H9 (cell line): ENCODE measurements at regions not wholly inside any gene's neighbourhood (a gene's known extent, or its start where the extent isn't known, plus 50 kb on each side); places are given as distances from the start of the nearest gene placed in this dataset.

ENCODE experiments used
- DNase-seq: peaks from one replicate; pipeline ENCODE4 v3.0.0-alpha.2; 2017
- H2AFZ ChIP-seq: one replicate; pipeline ENCODE4 v1.6.1; 2013; ENCODE audit warnings: mild to moderate bottlenecking, low read length, control low read depth, moderate library complexity
- H2AK5ac ChIP-seq: 2 replicates; pipeline ENCODE4 v1.6.1; 2013; ENCODE audit warnings: low read length, control low read depth, mixed read lengths; ENCODE audit not compliant: insufficient read length
- H2BK120ac ChIP-seq: one replicate; pipeline ENCODE4 v1.6.1; 2013; ENCODE audit warnings: low read depth, mild to moderate bottlenecking, low read length, control low read depth, inconsistent platforms; ENCODE audit not compliant: poor library complexity, severe bottlenecking
- H2BK12ac ChIP-seq: 2 replicates; pipeline ENCODE4 v1.6.1; 2013; ENCODE audit warnings: low read length, control low read depth, mixed read lengths, low read depth; ENCODE audit not compliant: insufficient read length
- H2BK15ac ChIP-seq: 2 replicates; pipeline ENCODE4 v1.6.1; 2013; ENCODE audit warnings: low read depth, low read length, control low read depth
- H2BK20ac ChIP-seq: one replicate; pipeline ENCODE4 v1.6.1; 2013; ENCODE audit warnings: low read depth, mild to moderate bottlenecking, low read length, control low read depth, inconsistent platforms; ENCODE audit not compliant: poor library complexity, severe bottlenecking
- H2BK5ac ChIP-seq: 2 replicates; pipeline ENCODE4 v1.6.1; 2013; ENCODE audit warnings: low read length, control low read depth, mixed read lengths; ENCODE audit not compliant: insufficient read length
- H3K14ac ChIP-seq: 2 replicates; pipeline ENCODE4 v1.6.1; 2013; ENCODE audit warnings: low read length, control low read depth; ENCODE audit not compliant: insufficient read depth
- H3K18ac ChIP-seq: 2 replicates; pipeline ENCODE4 v1.6.1; 2013; ENCODE audit warnings: low read depth, mild to moderate bottlenecking, mixed read lengths, low read length, control low read depth; ENCODE audit not compliant: insufficient read length
- H3K23ac ChIP-seq: 2 replicates; pipeline ENCODE4 v1.6.1; 2013; ENCODE audit warnings: low read length, control low read depth, mixed read lengths, low read depth; ENCODE audit not compliant: insufficient read length
- H3K23me2 ChIP-seq: 2 replicates; pipeline ENCODE4 v1.6.1; 2013; ENCODE audit warnings: low read depth, mild to moderate bottlenecking, mixed read lengths, low read length, control low read depth; ENCODE audit not compliant: insufficient read length, poor library complexity, severe bottlenecking
- H3K27ac ChIP-seq: 2 replicates; pipeline ENCODE4 v1.5.1; 2013; ENCODE audit warnings: low read length, control low read depth, mixed read lengths, low read depth; ENCODE audit not compliant: insufficient read length
- H3K27me3 ChIP-seq: 2 replicates; pipeline ENCODE4 v1.6.1; 2013; ENCODE audit warnings: low read length, control low read depth, inconsistent platforms; ENCODE audit not compliant: insufficient read depth
- H3K4ac ChIP-seq: 2 replicates; pipeline ENCODE4 v1.6.1; 2013; ENCODE audit warnings: low read depth, mild to moderate bottlenecking, control low read depth, inconsistent platforms, low read length, moderate library complexity
- H3K4me1 ChIP-seq: 2 replicates; pipeline ENCODE4 v1.6.1; 2013; ENCODE audit warnings: low read length, control low read depth, inconsistent platforms; ENCODE audit not compliant: insufficient read depth
- H3K4me2 ChIP-seq: 2 replicates; pipeline ENCODE4 v1.6.1; 2013; ENCODE audit warnings: low read length, control low read depth, mixed read lengths; ENCODE audit not compliant: insufficient read length, insufficient read depth
- H3K56ac ChIP-seq: 2 replicates; pipeline ENCODE4 v1.6.1; 2013; ENCODE audit warnings: low read depth, mild to moderate bottlenecking, mixed read lengths, low read length, control low read depth; ENCODE audit not compliant: insufficient read length
- H3K79me1 ChIP-seq: 2 replicates; pipeline ENCODE4 v1.6.1; 2013; ENCODE audit warnings: low read depth, mild to moderate bottlenecking, moderate library complexity, low read length, control low read depth, inconsistent platforms; ENCODE audit not compliant: insufficient read depth, poor library complexity, severe bottlenecking
- H3K79me2 ChIP-seq: 2 replicates; pipeline ENCODE4 v1.6.1; 2013; ENCODE audit warnings: low read length, control low read depth, inconsistent platforms; ENCODE audit not compliant: insufficient read depth
- H3K9ac ChIP-seq: 2 replicates; pipeline ENCODE4 v1.6.1; 2013; ENCODE audit warnings: low read length, control low read depth, mixed read lengths; ENCODE audit not compliant: insufficient read length; ENCODE audit errors: extremely low read depth
- H3K9me3 ChIP-seq: one replicate; pipeline ENCODE4 v1.6.1; 2013; ENCODE audit warnings: low read depth, low read length, inconsistent platforms; ENCODE audit not compliant: control insufficient read depth
- H3T11ph ChIP-seq: one replicate; pipeline ENCODE4 v1.6.1; 2013; ENCODE audit warnings: mild to moderate bottlenecking, low read length, control low read depth, inconsistent platforms
- H4K20me1 ChIP-seq: one replicate; pipeline ENCODE4 v1.6.1; 2013; ENCODE audit not compliant: control insufficient read depth, insufficient read length, insufficient read depth
- H4K5ac ChIP-seq: 2 replicates; pipeline ENCODE4 v1.6.1; 2013; ENCODE audit warnings: low read depth, mild to moderate bottlenecking, mixed read lengths, low read length, control low read depth; ENCODE audit not compliant: insufficient read length
- H4K8ac ChIP-seq: replicated peaks from 2 replicates; pipeline ENCODE4 v1.6.1; 2013; ENCODE audit warnings: low read length, control low read depth, mixed read lengths, low read depth; ENCODE audit not compliant: insufficient read length
- H4K91ac ChIP-seq: 2 replicates; pipeline ENCODE4 v1.6.1; 2013; ENCODE audit warnings: low read depth, mild to moderate bottlenecking, moderate library complexity, mixed read lengths, low read length, control low read depth; ENCODE audit not compliant: insufficient read length
- H3K27ac Mint-ChIP-seq, 3 experiments: 2 replicates in 2 of 3; 3 replicates in 1 of 3; pipeline ENCODE4 v1.8.0; 2020 to 2021; ENCODE audit warnings: mixed read lengths in 3 of 3, mild to moderate bottlenecking in 1 of 3, moderate library complexity in 1 of 3
- H3K27me3 Mint-ChIP-seq: 2 replicates; pipeline ENCODE4 v1.8.0; 2021; ENCODE audit warnings: low read depth, mild to moderate bottlenecking, moderate library complexity, mixed read lengths
- H3K36me3 Mint-ChIP-seq, 3 experiments: 2 replicates in 2 of 3; 3 replicates in 1 of 3; pipeline ENCODE4 v1.8.0; 2020 to 2021; ENCODE audit warnings: low read depth in 3 of 3, mixed read lengths in 3 of 3; ENCODE audit not compliant: insufficient read depth in 1 of 3
- H3K4me1 Mint-ChIP-seq, 2 experiments: 2 replicates each; pipeline ENCODE4 v1.8.0; 2020; ENCODE audit warnings: mixed read lengths in 2 of 2
- H3K4me3 Mint-ChIP-seq, 2 experiments: 2 replicates in 1 of 2; 3 replicates in 1 of 2; pipeline ENCODE4 v1.8.0; 2020 to 2021; ENCODE audit warnings: mild to moderate bottlenecking in 2 of 2, mixed read lengths in 2 of 2, moderate library complexity in 1 of 2
- H3K9me3 Mint-ChIP-seq, 2 experiments: 2 replicates in 1 of 2; 3 replicates in 1 of 2; pipeline ENCODE4 v1.8.0; 2020; ENCODE audit warnings: mild to moderate bottlenecking in 2 of 2, mixed read lengths in 2 of 2, moderate library complexity in 1 of 2
- WGBS: extraction: QIAGEN DNeasy Blood & Tissue Kit; methylation state at CpG from one replicate; pipeline ENCODE4 v1.1.7; 2013; ENCODE audit warnings: missing lambda C conversion rate, low lambda C conversion rate, mixed read lengths; ENCODE audit not compliant: insufficient read length; ENCODE audit errors: extremely low coverage; 5-methylcytosine and 5-hydroxymethylcytosine counted together
- TF ChIP-seq, protein P1 (sequence below): fragments of 200-600 bp; sonication (generic); conservative IDR thresholded peaks from 3 replicates; pipeline ENCODE4 v1.8.0; 2021; ENCODE audit warnings: antibody characterized with exemption, mild to moderate bottlenecking

DNA sequence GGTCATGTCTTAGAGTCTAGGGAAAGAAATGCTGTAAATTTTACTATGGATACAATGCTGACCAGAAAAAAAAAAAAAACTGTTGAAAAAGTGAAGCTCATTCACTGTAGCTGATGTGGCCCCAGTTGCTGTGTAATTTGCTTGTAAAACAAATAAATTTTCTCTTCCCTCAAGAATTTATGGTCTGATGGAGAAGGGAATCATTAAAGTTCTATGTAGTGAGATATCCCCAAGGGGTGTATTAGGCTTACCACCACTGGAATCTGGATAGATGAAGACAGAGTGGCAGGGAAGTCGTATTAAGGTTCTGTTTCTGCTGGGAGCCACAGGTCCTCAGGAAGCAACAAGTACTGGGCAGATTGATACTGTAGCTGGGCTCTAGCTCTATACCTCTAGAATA, 860.0 kb downstream of the LTN1 start:
- DNase-seq: no peak
- peaks cover 30 to 32% of the 10 kb centered on the region in 2 experiments; a peak in 4 of 5 replicates for H3K9me3 Mint-ChIP-seq
- no peak overlapping the region for H2AK5ac ChIP-seq
- peaks cover 19% of the 10 kb centered on the region for H3K9me3 ChIP-seq
- H3K36me3 Mint-ChIP-seq: peaks cover 10 to 33% (median 19%) of the 10 kb centered on the region in 3 experiments; a peak in 5 of 7 replicates
- no peak overlapping the region for H2AFZ ChIP-seq
- no peak overlapping the region for H3T11ph ChIP-seq
- no peak overlapping the region for H2BK5ac ChIP-seq
- H2BK12ac ChIP-seq: no peak overlapping the region
- H4K20me1 ChIP-seq: no peaks in the 10 kb centered on the region
- no peaks in the 10 kb centered on the region for H3K4me1 ChIP-seq
- no peak overlapping the region for H3K4ac ChIP-seq
- H3K56ac ChIP-seq: no peak overlapping the region
- H3K4me3 Mint-ChIP-seq: no peak overlapping the region
- no peak overlapping the region for H4K8ac ChIP-seq
- H3K9ac ChIP-seq: no peak overlapping the region
- no peaks in the 10 kb centered on the region for H3K27me3 ChIP-seq
- H3K23ac ChIP-seq: no peak overlapping the region
- H3K14ac ChIP-seq: no peak overlapping the region
- no peak overlapping the region for H4K91ac ChIP-seq
- no peak overlapping the region for H4K5ac ChIP-seq
- H3K18ac ChIP-seq: no peak overlapping the region
- TF ChIP-seq, protein P1, sequence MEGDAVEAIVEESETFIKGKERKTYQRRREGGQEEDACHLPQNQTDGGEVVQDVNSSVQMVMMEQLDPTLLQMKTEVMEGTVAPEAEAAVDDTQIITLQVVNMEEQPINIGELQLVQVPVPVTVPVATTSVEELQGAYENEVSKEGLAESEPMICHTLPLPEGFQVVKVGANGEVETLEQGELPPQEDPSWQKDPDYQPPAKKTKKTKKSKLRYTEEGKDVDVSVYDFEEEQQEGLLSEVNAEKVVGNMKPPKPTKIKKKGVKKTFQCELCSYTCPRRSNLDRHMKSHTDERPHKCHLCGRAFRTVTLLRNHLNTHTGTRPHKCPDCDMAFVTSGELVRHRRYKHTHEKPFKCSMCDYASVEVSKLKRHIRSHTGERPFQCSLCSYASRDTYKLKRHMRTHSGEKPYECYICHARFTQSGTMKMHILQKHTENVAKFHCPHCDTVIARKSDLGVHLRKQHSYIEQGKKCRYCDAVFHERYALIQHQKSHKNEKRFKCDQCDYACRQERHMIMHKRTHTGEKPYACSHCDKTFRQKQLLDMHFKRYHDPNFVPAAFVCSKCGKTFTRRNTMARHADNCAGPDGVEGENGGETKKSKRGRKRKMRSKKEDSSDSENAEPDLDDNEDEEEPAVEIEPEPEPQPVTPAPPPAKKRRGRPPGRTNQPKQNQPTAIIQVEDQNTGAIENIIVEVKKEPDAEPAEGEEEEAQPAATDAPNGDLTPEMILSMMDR: no peak
- H3K23me2 ChIP-seq: no peaks in the 10 kb centered on the region
- H3K27me3 Mint-ChIP-seq: no peaks in the 10 kb centered on the region
- no peaks in the 10 kb centered on the region for H3K4me1 Mint-ChIP-seq
- H3K27ac ChIP-seq: no peak overlapping the region
- H3K4me2 ChIP-seq: no peak overlapping the region
- H2BK20ac ChIP-seq: no peak overlapping the region
- no peak overlapping the region for H2BK15ac ChIP-seq
- H3K79me2 ChIP-seq: no peaks in the 10 kb centered on the region
- H3K27ac Mint-ChIP-seq: no peak overlapping the region
- no CpG with 5 or more reads among the region's 1 CpG for WGBS
- H2BK120ac ChIP-seq: no peak overlapping the region
- H3K79me1 ChIP-seq: no peaks in the 10 kb centered on the region
